Heart right ventricle (tissue), 16 donors: ENCODE measurements at regions not wholly inside any gene's neighbourhood (a gene's known extent, or its start where the extent isn't known, plus 50 kb on each side); places are given as distances from the start of the nearest gene placed in this dataset.

Experiments used
- ATAC-seq, 8 donors: fragments of 200-7000 bp; cut with Tn5 transposase; one replicate each; pipeline ENCODE4 v1.9.1; 2020; ENCODE audit warnings: mild to moderate bottlenecking in 8 of 8, moderate library complexity in 8 of 8, moderate number of reproducible peaks in 1 of 8
- DNase-seq, 2 donors: peaks; one replicate each; pipeline ENCODE4 v3.0.0-alpha.2; 2020
- H3K27ac ChIP-seq, 10 donors: fragments of 200-600 bp; sonication (generic) in 2 of 10; one replicate each; pipeline versions ENCODE4 v1.5.0 to v1.8.0; 2020 to 2022; ENCODE audit warnings: mild to moderate bottlenecking in 3 of 10
- H3K27me3 ChIP-seq, 7 donors: fragments of 200-600 bp; one replicate each; pipeline ENCODE4 v1.8.0; 2021 to 2022; ENCODE audit warnings: mild to moderate bottlenecking in 2 of 7
- H3K36me3 ChIP-seq, 9 donors: fragments of 200-600 bp; sonication (generic) in 1 of 9; one replicate each; pipeline versions ENCODE4 v1.5.0 to v1.8.0; 2020 to 2022; ENCODE audit warnings: mild to moderate bottlenecking in 2 of 9
- H3K4me1 ChIP-seq, 9 donors: fragments of 200-600 bp; sonication (generic) in 1 of 9; one replicate each; pipeline versions ENCODE4 v1.5.0 to v1.8.0; 2020 to 2022; ENCODE audit warnings: mild to moderate bottlenecking in 4 of 9
- H3K4me3 ChIP-seq, 10 donors: fragments of 200-600 bp; sonication (generic) in 2 of 10; one replicate each; pipeline versions ENCODE4 v1.5.0 to v1.8.0; 2020 to 2022; ENCODE audit warnings: mild to moderate bottlenecking in 7 of 10, moderate library complexity in 2 of 10
- H3K9me3 ChIP-seq, 11 donors: fragments of 200-600 bp in 10 of 11; sonication (generic) in 2 of 11; one replicate each; pipeline versions ENCODE4 v1.5.0 to v1.8.0; 2013 to 2022; ENCODE audit warnings: mild to moderate bottlenecking in 2 of 11, control low read depth in 1 of 11, moderate library complexity in 1 of 11
- CTCF ChIP-seq, 9 donors: fragments of 200-600 bp; sonication (generic) in 2 of 9; IDR thresholded peaks; one replicate each; pipeline versions ENCODE4 v1.5.0 to v1.8.0; 2021 to 2022; ENCODE audit warnings: antibody characterized with exemption in 9 of 9, mild to moderate bottlenecking in 5 of 9, moderate library complexity in 1 of 9
- WGBS, 2 donors: extraction: QIAGEN DNeasy Blood & Tissue Kit; methylation state at CpG; one replicate each; pipeline ENCODE4 v1.1.7; 2013; ENCODE audit warnings: inconsistent platforms in 1 of 2; 5-methylcytosine and 5-hydroxymethylcytosine counted together
- intact Hi-C, 10 donors: fragments of 100-400 bp; cut with DNase I; formaldehyde crosslinking; loops; one replicate each; pipeline versions ENCODE4 v1.11.1 to v1.14.2; 2022
- donor health status: Arrhythmogenic right ventricular cardiomyopathy.
- donor health status: ischemic (EF 13 %, LVEDD 7.1; RV severe dilation, severe dysfunction).
- donor health status: healthy with polysubstance abuse.
- donor health status: DM: no; HTN: yes; CAD: no.
- donor health status: DM: no; HTN: no; CAD: no.
- donor health status: ischemic (EF 25% LVEDD 6.9; RV normal size, moderate dysfunction).
- donor health status: ischemic (EF 25% LVEDD 5.7; RV mildly dilated, moderate dysfunction).
- donor health status: healthy.
- donor health status: DM: yes; HTN: yes; CAD: no.
- donor health status: Ischemic cardiomyopathy.
- donor health status: ischemic (EF 35%, LVEDD 5.7; RV mildly dilated, moderate dysfunction).
- donor health status: nonischemic (EF 11% LVEDD 7.7; RV severe dilation, severe dysfunction).
- donor health status: DM: yes; HTN: yes; CAD: no.
- donor health status: PGD.
- donor health status: ischemic (EF 29% LVEDD 5.4; RV normal size, mild dysfunction).
- donor health status: nonischemic (EF 23%, LVEDD 6.1; RV moderate dilation, normal function).

DNA sequence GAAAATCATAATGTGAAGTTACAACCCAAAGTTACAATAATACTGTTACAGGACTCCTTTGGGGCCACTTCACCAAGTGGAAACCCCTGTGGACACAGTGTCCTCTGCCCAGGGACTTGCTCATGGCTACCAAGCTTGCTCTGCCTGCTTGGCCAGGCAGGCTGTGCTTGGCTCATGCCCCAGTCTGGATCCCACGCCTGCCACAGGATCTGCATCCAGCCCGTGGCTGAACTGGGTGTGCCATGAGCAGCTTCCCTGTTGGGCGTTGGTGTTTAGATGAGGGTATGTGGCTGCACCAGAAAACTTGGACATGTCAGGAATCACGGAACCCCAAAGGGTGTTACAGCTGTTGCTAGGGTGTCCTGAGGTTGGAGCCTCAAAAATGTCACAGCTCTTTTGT is 820.9 kb downstream of the SLC6A15 start:
- Histone ChIP-seq H3K36me3 (no peaks in the 10 kb centered on the region), H3K27me3 (no peaks in the 10 kb centered on the region), H3K9me3 (peaks cover 0 to 4% (median 0%) of the 10 kb centered on the region in 11 donors), H3K4me3 (no peak overlapping the region), H3K4me1 (no peaks in the 10 kb centered on the region), H3K27ac (no peak overlapping the region)
- no peak for TF ChIP-seq CTCF (IDR thresholded peaks at IDR 0.05)
- 70 to 83% methylated on average over 4 of the region's 4 CpGs for WGBS, 2 donors
- DNase-seq = no peak
- no peak for ATAC-seq
- intact Hi-C loops = no loop called here

GRCh38 chr12:84089356-84089755 is 823.2 kb downstream of the SLC6A15 start:
- no peak for ATAC-seq
- DNase-seq = no peak
- Histone ChIP-seq H3K27ac (no peak overlapping the region), H3K36me3 (no peaks in the 10 kb centered on the region), H3K27me3 (no peaks in the 10 kb centered on the region), H3K4me1 (no peaks in the 10 kb centered on the region), H3K9me3 (peaks cover 0 to 4% (median 0%) of the 10 kb centered on the region in 11 donors), H3K4me3 (no peak overlapping the region)
- intact Hi-C loops = no loop called here
- 55 to 61% methylated on average over 4 of the region's 4 CpGs for WGBS, 2 donors
- TF ChIP-seq CTCF (IDR thresholded peaks at IDR 0.05) = no peak

DNA sequence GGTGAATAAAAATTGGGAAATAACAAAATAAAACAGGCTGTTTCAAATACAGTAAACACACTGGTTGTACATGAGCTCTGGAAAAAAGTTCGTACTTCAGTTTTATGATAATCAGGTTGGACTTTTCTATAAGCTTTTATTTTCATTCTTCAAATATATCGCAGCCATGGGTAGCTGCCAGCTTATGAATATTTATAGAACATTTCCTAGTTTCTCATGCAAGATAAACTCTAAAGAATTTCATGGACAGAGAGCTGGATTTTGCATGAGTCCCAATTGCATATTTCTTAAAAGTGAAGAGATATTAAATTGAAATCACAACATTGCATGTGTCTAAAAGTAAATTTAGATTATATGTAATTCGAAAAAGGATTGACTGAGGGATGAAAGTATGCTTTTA is 827.6 kb downstream of the SLC6A15 start:
- Histone ChIP-seq H3K4me1 (no peaks in the 10 kb centered on the region), H3K27me3 (no peaks in the 10 kb centered on the region), H3K27ac (no peak overlapping the region), H3K9me3 (peaks cover 0 to 4% (median 0%) of the 10 kb centered on the region in 11 donors), H3K4me3 (no peak overlapping the region), H3K36me3 (no peaks in the 10 kb centered on the region)
- no peak for DNase-seq
- no peak for ATAC-seq
- 40 to 47% methylated on average over 3 of the region's 3 CpGs for WGBS, 2 donors
- TF ChIP-seq CTCF (IDR thresholded peaks at IDR 0.05) = no peak
- intact Hi-C loops = no loop called here

DNA sequence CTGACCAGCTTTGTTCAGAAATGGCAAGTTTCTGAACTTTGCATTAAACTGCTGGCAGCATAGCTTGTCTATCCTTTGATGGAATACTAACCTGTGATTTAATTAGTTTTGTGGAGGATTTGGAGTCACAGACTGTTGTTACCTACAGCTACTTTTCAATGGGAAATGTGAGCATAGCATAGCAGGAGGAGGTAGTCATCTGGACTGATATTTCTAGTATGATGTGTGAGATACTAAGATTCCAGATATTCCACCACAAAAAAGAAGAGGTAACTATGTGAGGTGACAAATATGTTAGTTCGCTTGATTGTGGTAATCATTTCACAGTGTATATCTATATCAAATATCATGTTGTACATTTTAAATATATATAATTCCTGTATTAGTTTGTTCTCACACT is 833.0 kb downstream of the SLC6A15 start:
- no peaks in the 10 kb centered on the region for H3K4me1 ChIP-seq
- peaks cover 0 to 4% (median 0%) of the 10 kb centered on the region in 11 donors for H3K9me3 ChIP-seq
- DNase-seq (no peak), ATAC-seq (no peak)
- TF ChIP-seq CTCF (IDR thresholded peaks at IDR 0.05) = no peak
- intact Hi-C loops = no loop called here
- H3K4me3 ChIP-seq = no peak overlapping the region
- no peak overlapping the region for H3K27ac ChIP-seq
- H3K36me3 ChIP-seq = no peaks in the 10 kb centered on the region
- WGBS, 2 donors = 87 to 88% methylated on average over 1 of the region's 1 CpG
- no peaks in the 10 kb centered on the region for H3K27me3 ChIP-seq

DNA sequence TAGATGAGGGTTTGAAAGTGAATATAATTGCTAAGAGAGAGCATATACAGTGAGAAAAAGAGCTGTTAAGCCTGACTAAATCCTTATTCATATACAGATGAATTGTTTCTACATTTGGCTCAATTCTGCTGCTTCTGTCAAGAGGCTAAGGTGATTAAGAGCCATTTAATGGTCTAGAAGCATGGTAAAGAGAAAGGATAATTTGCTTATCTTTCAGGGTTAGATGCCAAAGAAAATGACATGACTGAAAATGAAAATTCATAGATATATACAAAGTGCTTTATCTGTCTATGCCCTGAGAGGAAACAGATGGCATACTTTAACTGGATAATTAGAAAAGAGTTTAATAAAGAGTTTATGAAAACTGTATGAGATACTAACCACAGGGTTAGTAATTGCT is 834.9 kb downstream of the SLC6A15 start:
- no peaks in the 10 kb centered on the region for H3K27me3 ChIP-seq
- ATAC-seq (no peak), DNase-seq (no peak)
- no peak overlapping the region for H3K27ac ChIP-seq
- intact Hi-C loops = no loop called here
- no peaks in the 10 kb centered on the region for H3K36me3 ChIP-seq
- H3K4me3 ChIP-seq = no peak overlapping the region
- H3K4me1 ChIP-seq = no peaks in the 10 kb centered on the region
- H3K9me3 ChIP-seq = peaks cover 0 to 6% (median 0%) of the 10 kb centered on the region in 11 donors
- no peak for TF ChIP-seq CTCF (IDR thresholded peaks at IDR 0.05)
